HepG2 (cell line): ENCODE measurements at regions not wholly inside any gene's neighbourhood (a gene's known extent, or its start where the extent isn't known, plus 50 kb on each side); places are given as distances from the start of the nearest gene placed in this dataset.

Experiments used
- ASH2L ChIP-seq: fragments of 300-600, 200-600 bp; sonication (generic); IDR thresholded peaks from 2 replicates; pipeline ENCODE4 v1.7.0; 2017; ENCODE audit warnings: low read depth, mild to moderate bottlenecking, moderate library complexity, mixed read lengths, low read length; ENCODE audit not compliant: insufficient read length
- DNMT1 ChIP-seq: sonication (generic); formaldehyde crosslinking; IDR thresholded peaks from 2 replicates; pipeline ENCODE4 v1.5.1; 2020; ENCODE audit warnings: mild to moderate bottlenecking, missing genetic modification reagents
- HCFC1 ChIP-seq: fragments of 150-350 bp; IDR thresholded peaks from 2 replicates; pipeline ENCODE4 v1.6.1; 2014; ENCODE audit warnings: low read depth, low read length
- KDM6A ChIP-seq: IDR thresholded peaks from 2 replicates; pipeline ENCODE4 v1.6.1; 2016; ENCODE audit warnings: low read depth
- MAZ ChIP-seq, 2 experiments: sonication (generic) in 1 of 2; formaldehyde crosslinking in 1 of 2; IDR thresholded peaks; 2 replicates each; pipeline versions ENCODE4 v1.5.0 to v1.6.1; 2012 to 2020; ENCODE audit warnings: low read depth in 2 of 2, mild to moderate bottlenecking in 2 of 2, borderline replicate concordance in 1 of 2, improper control_type of control experiment in 1 of 2, low read length in 1 of 2, missing genetic modification reagents in 1 of 2, moderate library complexity in 1 of 2
- POLR2A ChIP-seq, 2 experiments: IDR thresholded peaks; 2 replicates each; pipeline ENCODE4 v1.6.1; 2011; ENCODE audit warnings: low read depth in 2 of 2, low read length in 2 of 2, mild to moderate bottlenecking in 1 of 2, moderate library complexity in 1 of 2; ENCODE audit not compliant: insufficient read depth in 1 of 2
- PRDM15 ChIP-seq: sonication (generic); formaldehyde crosslinking; IDR thresholded peaks from 2 replicates; pipeline ENCODE4 v1.4.0; 2020; ENCODE audit warnings: missing genetic modification reagents
- PTBP1 ChIP-seq: fragments of 200-400 bp; formaldehyde crosslinking; IDR thresholded peaks from 2 replicates; pipeline ENCODE4 v1.6.1; 2018; ENCODE audit warnings: low read length, low read depth; ENCODE audit not compliant: poor library complexity, severe bottlenecking
- ZNF879 ChIP-seq: sonication (generic); formaldehyde crosslinking; IDR thresholded peaks from 2 replicates; pipeline ENCODE4 v1.8.1; 2023; ENCODE audit warnings: missing genetic modification reagents
- TF ChIP-seq, protein P1 (sequence below): sonication (generic); formaldehyde crosslinking; IDR thresholded peaks from 2 replicates; pipeline ENCODE4 v1.5.0; 2020; ENCODE audit warnings: mild to moderate bottlenecking, missing genetic modification reagents, moderate library complexity
- TF ChIP-seq, protein P2 (sequence below): sonication (generic); formaldehyde crosslinking; IDR thresholded peaks from 2 replicates; pipeline ENCODE4 v1.4.0; 2020; ENCODE audit warnings: mild to moderate bottlenecking, missing genetic modification reagents
- TF ChIP-seq, protein P3 (sequence below): IDR thresholded peaks from 2 replicates; pipeline ENCODE4 v1.6.1; 2016; ENCODE audit warnings: low read depth, control low read depth

- TF ChIP-seq KDM6A (CRISPR knock-in tag) (no peak), PRDM15 (no peak), DNMT1 (CRISPR knock-in tag) (no peak), PTBP1 (no peak), ZNF879 (CRISPR knock-in tag) (no peak), HCFC1 (no peak), ASH2L (no peak), POLR2A (IDR thresholded peaks at IDR 0.05; ENCODE audit: insufficient read depth in 1 of 2, low read depth in 2 of 2, low read length in 2 of 2) (no peak), MAZ (IDR thresholded peaks at IDR 0.05; ENCODE audit: borderline replicate concordance, low read depth, low read length) (no peak), MAZ (CRISPR knock-in tag; IDR thresholded peaks at IDR 0.05; ENCODE audit: low read depth) (no peak)
- TF ChIP-seq, protein P1, sequence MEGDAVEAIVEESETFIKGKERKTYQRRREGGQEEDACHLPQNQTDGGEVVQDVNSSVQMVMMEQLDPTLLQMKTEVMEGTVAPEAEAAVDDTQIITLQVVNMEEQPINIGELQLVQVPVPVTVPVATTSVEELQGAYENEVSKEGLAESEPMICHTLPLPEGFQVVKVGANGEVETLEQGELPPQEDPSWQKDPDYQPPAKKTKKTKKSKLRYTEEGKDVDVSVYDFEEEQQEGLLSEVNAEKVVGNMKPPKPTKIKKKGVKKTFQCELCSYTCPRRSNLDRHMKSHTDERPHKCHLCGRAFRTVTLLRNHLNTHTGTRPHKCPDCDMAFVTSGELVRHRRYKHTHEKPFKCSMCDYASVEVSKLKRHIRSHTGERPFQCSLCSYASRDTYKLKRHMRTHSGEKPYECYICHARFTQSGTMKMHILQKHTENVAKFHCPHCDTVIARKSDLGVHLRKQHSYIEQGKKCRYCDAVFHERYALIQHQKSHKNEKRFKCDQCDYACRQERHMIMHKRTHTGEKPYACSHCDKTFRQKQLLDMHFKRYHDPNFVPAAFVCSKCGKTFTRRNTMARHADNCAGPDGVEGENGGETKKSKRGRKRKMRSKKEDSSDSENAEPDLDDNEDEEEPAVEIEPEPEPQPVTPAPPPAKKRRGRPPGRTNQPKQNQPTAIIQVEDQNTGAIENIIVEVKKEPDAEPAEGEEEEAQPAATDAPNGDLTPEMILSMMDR (CRISPR knock-in tag) = no peak
- TF ChIP-seq, protein P2, sequence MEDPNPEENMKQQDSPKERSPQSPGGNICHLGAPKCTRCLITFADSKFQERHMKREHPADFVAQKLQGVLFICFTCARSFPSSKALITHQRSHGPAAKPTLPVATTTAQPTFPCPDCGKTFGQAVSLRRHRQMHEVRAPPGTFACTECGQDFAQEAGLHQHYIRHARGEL (CRISPR knock-in tag) = no peak
- TF ChIP-seq, protein P3, sequence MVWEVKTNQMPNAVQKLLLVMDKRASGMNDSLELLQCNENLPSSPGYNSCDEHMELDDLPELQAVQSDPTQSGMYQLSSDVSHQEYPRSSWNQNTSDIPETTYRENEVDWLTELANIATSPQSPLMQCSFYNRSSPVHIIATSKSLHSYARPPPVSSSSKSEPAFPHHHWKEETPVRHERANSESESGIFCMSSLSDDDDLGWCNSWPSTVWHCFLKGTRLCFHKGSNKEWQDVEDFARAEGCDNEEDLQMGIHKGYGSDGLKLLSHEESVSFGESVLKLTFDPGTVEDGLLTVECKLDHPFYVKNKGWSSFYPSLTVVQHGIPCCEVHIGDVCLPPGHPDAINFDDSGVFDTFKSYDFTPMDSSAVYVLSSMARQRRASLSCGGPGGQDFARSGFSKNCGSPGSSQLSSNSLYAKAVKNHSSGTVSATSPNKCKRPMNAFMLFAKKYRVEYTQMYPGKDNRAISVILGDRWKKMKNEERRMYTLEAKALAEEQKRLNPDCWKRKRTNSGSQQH (CRISPR knock-in tag) = no peak
Observed at GRCh38 chr6:108774555-108774954, 73.7 kb upstream of the ARMC2 start.
